DND-41 (cell line): ENCODE measurements at regions not wholly inside any gene's neighbourhood (a gene's known extent, or its start where the extent isn't known, plus 50 kb on each side); places are given as distances from the start of the nearest gene placed in this dataset.

Experiments
- ATAC-seq: fragments of 200-7000 bp; cut with Tn5 transposase; 3 replicates; pipeline ENCODE4 v1.9.1; 2021; ENCODE audit warnings: low read depth; ENCODE audit not compliant: insufficient read depth
- DNase-seq: peaks from one replicate; pipeline ENCODE4 v3.0.0-alpha.2; 2020
- H2AFZ ChIP-seq: 2 replicates; pipeline ENCODE4 v1.6.0; 2012; ENCODE audit warnings: low read depth, low read length
- H3K27ac ChIP-seq: 2 replicates; pipeline ENCODE4 v1.5.1; 2012; ENCODE audit warnings: low read length, inconsistent platforms
- H3K27me3 ChIP-seq: fragments of 200-600 bp; sonication (generic); 2 replicates; pipeline ENCODE4 v1.6.0; 2012; ENCODE audit warnings: low read length, mild to moderate bottlenecking, inconsistent platforms; ENCODE audit not compliant: insufficient read depth, poor library complexity
- H3K36me3 ChIP-seq: 2 replicates; pipeline ENCODE4 v1.5.1; 2012; ENCODE audit warnings: low read length, inconsistent platforms; ENCODE audit not compliant: insufficient read depth
- H3K4me1 ChIP-seq: 2 replicates; pipeline ENCODE4 v1.5.1; 2012; ENCODE audit warnings: mild to moderate bottlenecking, low read length; ENCODE audit not compliant: insufficient read depth
- H3K4me2 ChIP-seq: 2 replicates; pipeline ENCODE4 v1.6.0; 2012; ENCODE audit warnings: mild to moderate bottlenecking, moderate library complexity, low read length, inconsistent platforms; ENCODE audit not compliant: insufficient read depth
- H3K4me3 ChIP-seq, 2 experiments: fragments of 200-600 bp in 1 of 2; shearing (Covaris generic) in 1 of 2; 2 replicates each; pipeline ENCODE4 v1.5.1; 2012 to 2016; ENCODE audit warnings: inconsistent platforms in 2 of 2, low read length in 2 of 2, mild to moderate bottlenecking in 2 of 2, low read depth in 1 of 2, moderate library complexity in 1 of 2
- H3K79me2 ChIP-seq: 2 replicates; pipeline ENCODE4 v1.6.0; 2012; ENCODE audit warnings: low read length, inconsistent platforms; ENCODE audit not compliant: insufficient read depth
- H3K9ac ChIP-seq: 2 replicates; pipeline ENCODE4 v1.6.0; 2012; ENCODE audit warnings: low read depth, mild to moderate bottlenecking, inconsistent platforms, low read length, moderate library complexity
- H3K9me3 ChIP-seq: 2 replicates; pipeline ENCODE4 v1.5.1; 2012; ENCODE audit warnings: low read length, moderate library complexity, mild to moderate bottlenecking, inconsistent platforms; ENCODE audit not compliant: insufficient read depth, severe bottlenecking
- H4K20me1 ChIP-seq: 2 replicates; pipeline ENCODE4 v1.6.0; 2012; ENCODE audit warnings: low read length; ENCODE audit not compliant: insufficient read depth
- CTCF ChIP-seq: IDR thresholded peaks from 2 replicates; pipeline ENCODE4 v1.5.1; 2012; ENCODE audit warnings: borderline replicate concordance, low read length, moderate library complexity, mild to moderate bottlenecking; ENCODE audit not compliant: poor library complexity, severe bottlenecking; ENCODE audit errors: extremely low read depth
- EZH2 ChIP-seq: IDR thresholded peaks from 3 replicates; pipeline ENCODE4 v1.6.1; 2012; ENCODE audit warnings: borderline replicate concordance, low read depth, mild to moderate bottlenecking, moderate library complexity, low read length, inconsistent platforms; ENCODE audit not compliant: severe bottlenecking

GRCh38 chr5:15376088-15376487, 123.9 kb upstream of the FBXL7 start:
- Histone ChIP-seq H3K4me3 (no peak overlapping the region), H3K9ac (no peak overlapping the region), H2AFZ (no peak overlapping the region), H3K4me2 (no peak overlapping the region), H3K27ac (no peak overlapping the region), H3K4me1 (no peaks in the 10 kb centered on the region), H3K36me3 (no peaks in the 10 kb centered on the region), H3K9me3 (no peaks in the 10 kb centered on the region), H3K79me2 (no peaks in the 10 kb centered on the region), H3K27me3 (no peaks in the 10 kb centered on the region), H4K20me1 (no peaks in the 10 kb centered on the region)
- DNase-seq: no peak
- TF ChIP-seq CTCF (no peak), EZH2 (no peak)
- ATAC-seq: no peak

- Histone ChIP-seq H3K4me2 (no peak overlapping the region), H4K20me1 (no peaks in the 10 kb centered on the region), H2AFZ (no peak overlapping the region), H3K79me2 (no peaks in the 10 kb centered on the region), H3K9me3 (no peaks in the 10 kb centered on the region), H3K27ac (no peak overlapping the region), H3K36me3 (no peaks in the 10 kb centered on the region), H3K9ac (no peak overlapping the region), H3K4me3 (no peak overlapping the region), H3K4me1 (no peaks in the 10 kb centered on the region), H3K27me3 (no peaks in the 10 kb centered on the region)
- DNase-seq: no peak
- ATAC-seq: no peak
- TF ChIP-seq EZH2 (no peak), CTCF (no peak)
Observed at GRCh38 chr5:15375559-15375958, 124.4 kb upstream of the FBXL7 start.

- Histone ChIP-seq H3K27me3 (no peaks in the 10 kb centered on the region), H3K4me2 (no peak overlapping the region), H3K4me3 (no peak overlapping the region), H2AFZ (no peak overlapping the region), H3K36me3 (no peaks in the 10 kb centered on the region), H3K9ac (no peak overlapping the region), H3K27ac (no peak overlapping the region), H3K79me2 (no peaks in the 10 kb centered on the region), H3K9me3 (no peaks in the 10 kb centered on the region), H3K4me1 (no peaks in the 10 kb centered on the region), H4K20me1 (no peaks in the 10 kb centered on the region)
- DNase-seq (no peak), ATAC-seq (no peak)
- TF ChIP-seq CTCF (no peak), EZH2 (no peak)
Observed at GRCh38 chr5:15374886-15375285, 125.1 kb upstream of the FBXL7 start.

GRCh38 chr5:15373151-15373550, 126.8 kb upstream of the FBXL7 start:
- no peak for TF ChIP-seq CTCF
- Histone ChIP-seq H3K27me3 (no peaks in the 10 kb centered on the region), H3K4me3 (no peak overlapping the region), H3K36me3 (no peaks in the 10 kb centered on the region), H4K20me1 (no peaks in the 10 kb centered on the region), H2AFZ (no peak overlapping the region), H3K9me3 (no peaks in the 10 kb centered on the region), H3K4me1 (no peaks in the 10 kb centered on the region), H3K4me2 (no peak overlapping the region), H3K9ac (no peak overlapping the region), H3K27ac (no peak overlapping the region), H3K79me2 (no peaks in the 10 kb centered on the region)
- DNase-seq (no peak), ATAC-seq (no peak)
